ENCODE measurements at regions not wholly inside any gene's neighbourhood (a gene's known extent, or its start where the extent isn't known, plus 50 kb on each side); places are given as distances from the start of the nearest gene placed in this dataset.

- no peak for DNase-seq
These were observed 246.7 kb downstream of the MAFB start for GRCh38 chr20:40442181-40442963.

GRCh38 chr20:40441771-40442170 lies 247.3 kb downstream of the MAFB start:
- no peak for DNase-seq

GRCh38 chr20:40438161-40438830 lies 250.7 kb downstream of the MAFB start:
- DNase-seq = no peak

- no peak for DNase-seq
These were observed 253.0 kb downstream of the MAFB start for GRCh38 chr20:40436011-40436410.

- no peak for DNase-seq
These were observed 253.7 kb downstream of the MAFB start for GRCh38 chr20:40435146-40435895.

- DNase-seq = no peak
These were observed 254.9 kb downstream of the MAFB start for GRCh38 chr20:40434122-40434521.

GRCh38 chr20:40433341-40433861 lies 255.6 kb downstream of the MAFB start:
- DNase-seq = no peak

GRCh38 chr20:40431611-40432010 lies 257.4 kb downstream of the MAFB start:
- DNase-seq = no peak

GRCh38 chr20:40431112-40431511 lies 257.9 kb downstream of the MAFB start:
- no peak for DNase-seq

- DNase-seq = no peak
These were observed 262.0 kb downstream of the MAFB start for GRCh38 chr20:40427026-40427425.

GRCh38 chr20:40424695-40425094 lies 264.3 kb downstream of the MAFB start:
- no peak for DNase-seq

- no peak for DNase-seq
These were observed 266.4 kb downstream of the MAFB start for GRCh38 chr20:40422656-40423055.

GRCh38 chr20:40416274-40416673 lies 272.8 kb downstream of the MAFB start:
- DNase-seq = no peak

- DNase-seq = no peak
These were observed 274.0 kb downstream of the MAFB start for GRCh38 chr20:40414843-40415615.

GRCh38 chr20:40410028-40410427 lies 279.0 kb downstream of the MAFB start:
- no peak for DNase-seq

GRCh38 chr20:40397467-40397866 lies 291.6 kb downstream of the MAFB start:
- no peak for DNase-seq

GRCh38 chr20:40393197-40394079 lies 295.6 kb downstream of the MAFB start:
- no peak for DNase-seq

GRCh38 chr20:40390654-40391053 lies 298.4 kb downstream of the MAFB start:
- DNase-seq = no peak

- DNase-seq = no peak
These were observed 318.2 kb downstream of the MAFB start for GRCh38 chr20:40370800-40371199.

- no peak for DNase-seq
These were observed 320.2 kb downstream of the MAFB start for GRCh38 chr20:40368876-40369275.

GRCh38 chr20:40361916-40362315 lies 327.1 kb downstream of the MAFB start:
- DNase-seq = no peak

Data from stimulated activated CD4-positive, alpha-beta T cell treated with anti-CD3 and anti-CD28 coated beads, Interleukin-4, amount 100 ng/mL, for 1 hour (primary cell).